Liver (tissue), 8 donors: ENCODE measurements at regions not wholly inside any gene's neighbourhood (a gene's known extent, or its start where the extent isn't known, plus 50 kb on each side); places are given as distances from the start of the nearest gene placed in this dataset.

ENCODE experiments used
- DNase-seq: peaks from one replicate; pipeline ENCODE4 v3.0.0-alpha.2; 2017; ENCODE audit warnings: low spot score
- H3K27ac ChIP-seq, 2 donors: one replicate each; pipeline ENCODE4 v1.7.0; 2013; ENCODE audit warnings: inconsistent platforms in 2 of 2, low read length in 2 of 2, control low read depth in 1 of 2, low read depth in 1 of 2, mild to moderate bottlenecking in 1 of 2
- H3K27me3 ChIP-seq, 4 donors: one replicate each; pipeline versions ENCODE4 v1.6.1 to v1.7.0; 2013; ENCODE audit warnings: low read length in 3 of 4, inconsistent platforms in 1 of 4, mild to moderate bottlenecking in 1 of 4, moderate library complexity in 1 of 4; ENCODE audit not compliant: control insufficient read depth in 4 of 4, insufficient read depth in 4 of 4
- H3K36me3 ChIP-seq, 4 donors: one replicate each; pipeline versions ENCODE4 v1.6.1 to v1.7.0; 2013; ENCODE audit warnings: low read length in 3 of 4, mild to moderate bottlenecking in 3 of 4, low read depth in 1 of 4, moderate library complexity in 1 of 4; ENCODE audit not compliant: control insufficient read depth in 4 of 4, insufficient read depth in 3 of 4
- H3K4me1 ChIP-seq, 4 donors: one replicate each; pipeline versions ENCODE4 v1.6.1 to v1.7.0; 2013; ENCODE audit warnings: low read length in 3 of 4, mild to moderate bottlenecking in 3 of 4, moderate library complexity in 1 of 4; ENCODE audit not compliant: control insufficient read depth in 4 of 4, insufficient read depth in 4 of 4
- H3K4me3 ChIP-seq, 3 donors: one replicate each; pipeline versions ENCODE4 v1.6.1 to v1.7.0; 2013; ENCODE audit warnings: low read length in 3 of 3, control low read depth in 1 of 3, low read depth in 1 of 3, mild to moderate bottlenecking in 1 of 3
- H3K9ac ChIP-seq, 2 donors: one replicate each; pipeline ENCODE4 v1.7.0; 2013; ENCODE audit warnings: low read length in 2 of 2, mild to moderate bottlenecking in 2 of 2, moderate library complexity in 2 of 2, control low read depth in 1 of 2, low read depth in 1 of 2
- H3K9me3 ChIP-seq, 4 donors: one replicate each; pipeline versions ENCODE4 v1.6.1 to v1.7.0; 2013; ENCODE audit warnings: low read length in 3 of 4; ENCODE audit not compliant: control insufficient read depth in 4 of 4
- FOXA1 ChIP-seq: IDR thresholded peaks from 2 replicates; pipeline ENCODE4 v1.6.1; 2016; ENCODE audit warnings: antibody characterized with exemption
- FOXA2 ChIP-seq: IDR thresholded peaks from 2 replicates; pipeline ENCODE4 v1.6.1; 2016; ENCODE audit warnings: antibody characterized with exemption
- GABPA ChIP-seq, 2 donors: IDR thresholded peaks in 1 of 2; conservative IDR thresholded peaks in 1 of 2; 2 replicates each; pipeline ENCODE4 v1.6.1; 2016; ENCODE audit warnings: antibody characterized with exemption in 2 of 2, mild to moderate bottlenecking in 1 of 2, moderate library complexity in 1 of 2
- HNF4A ChIP-seq, 2 donors: conservative IDR thresholded peaks; 2 replicates each; pipeline ENCODE4 v1.6.1; 2016; ENCODE audit warnings: antibody characterized with exemption in 2 of 2, mild to moderate bottlenecking in 2 of 2
- HNF4G ChIP-seq: IDR thresholded peaks from 2 replicates; pipeline ENCODE4 v1.6.1; 2016; ENCODE audit warnings: antibody characterized with exemption
- JUND ChIP-seq, 2 donors: IDR thresholded peaks; 2 replicates each; pipeline ENCODE4 v1.6.1; 2016; ENCODE audit warnings: antibody characterized with exemption in 2 of 2
- NR2F2 ChIP-seq: IDR thresholded peaks from 2 replicates; pipeline ENCODE4 v1.6.1; 2016; ENCODE audit warnings: antibody characterized with exemption
- RAD21 ChIP-seq, 2 donors: IDR thresholded peaks; 2 replicates each; pipeline ENCODE4 v1.6.1; 2016; ENCODE audit warnings: antibody characterized with exemption in 2 of 2, mild to moderate bottlenecking in 2 of 2
- RXRA ChIP-seq, 2 donors: IDR thresholded peaks; 2 replicates each; pipeline ENCODE4 v1.6.1; 2017 to 2018; ENCODE audit warnings: antibody characterized with exemption in 2 of 2, mild to moderate bottlenecking in 1 of 2
- SP1 ChIP-seq: IDR thresholded peaks from 2 replicates; pipeline ENCODE4 v1.6.1; 2018; ENCODE audit warnings: antibody characterized with exemption, mild to moderate bottlenecking
- TAF1 ChIP-seq: conservative IDR thresholded peaks from 2 replicates; pipeline ENCODE4 v1.6.1; 2016; ENCODE audit warnings: antibody characterized with exemption, mild to moderate bottlenecking
- YY1 ChIP-seq: IDR thresholded peaks from 2 replicates; pipeline ENCODE4 v1.6.1; 2016; ENCODE audit warnings: antibody characterized with exemption, mild to moderate bottlenecking
- WGBS: extraction: QIAGEN DNeasy Blood & Tissue Kit; methylation state at CpG from one replicate; pipeline ENCODE4 v1.1.7; 2013; 5-methylcytosine and 5-hydroxymethylcytosine counted together
- TF ChIP-seq, protein P1 (sequence below): fragments of 150-350 bp; IDR thresholded peaks from 2 replicates; pipeline ENCODE4 v1.5.1; 2017; ENCODE audit warnings: improper control_type of control experiment, low read depth, low read length; ENCODE audit not compliant: missing input control
- TF ChIP-seq, protein P2 (sequence below): IDR thresholded peaks from 2 replicates; pipeline ENCODE4 v1.6.1; 2016; ENCODE audit warnings: antibody characterized with exemption, mild to moderate bottlenecking
- TF ChIP-seq, protein P3 (sequence below): IDR thresholded peaks from 2 replicates; pipeline ENCODE4 v1.6.1; 2016; ENCODE audit warnings: antibody characterized with exemption
- TF ChIP-seq, protein P4 (sequence below): IDR thresholded peaks from 2 replicates; pipeline ENCODE4 v1.6.1; 2016; ENCODE audit warnings: antibody characterized with exemption
- TF ChIP-seq, protein P5 (sequence below): IDR thresholded peaks from 2 replicates; pipeline ENCODE4 v1.6.1; 2016; ENCODE audit warnings: antibody characterized with exemption
- donor health status: healthy.
- donor health status: healthy.
- donor health status: healthy.
- donor health status: healthy.
- donor health status: healthy.

DNA sequence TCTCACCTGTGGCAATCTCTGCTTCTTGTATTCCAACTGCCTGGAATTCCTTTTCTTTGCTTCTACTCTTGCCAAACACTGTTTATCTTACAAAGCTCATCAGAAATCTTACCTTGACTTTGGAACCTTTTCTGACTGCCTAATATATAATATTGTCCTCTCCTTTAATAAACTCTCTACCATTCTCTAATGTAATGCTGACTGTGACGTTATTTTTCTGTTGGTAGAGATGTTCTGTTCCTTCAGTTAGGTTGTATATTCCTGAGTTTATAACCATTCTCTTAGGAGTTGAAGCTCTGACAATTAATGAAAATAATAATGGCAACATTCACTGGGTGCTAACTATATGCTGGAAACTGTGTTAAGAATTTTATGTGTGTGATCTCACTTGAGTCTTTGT, 188.8 kb upstream of the ATP10B start (continued):
- TF ChIP-seq, protein P1, sequence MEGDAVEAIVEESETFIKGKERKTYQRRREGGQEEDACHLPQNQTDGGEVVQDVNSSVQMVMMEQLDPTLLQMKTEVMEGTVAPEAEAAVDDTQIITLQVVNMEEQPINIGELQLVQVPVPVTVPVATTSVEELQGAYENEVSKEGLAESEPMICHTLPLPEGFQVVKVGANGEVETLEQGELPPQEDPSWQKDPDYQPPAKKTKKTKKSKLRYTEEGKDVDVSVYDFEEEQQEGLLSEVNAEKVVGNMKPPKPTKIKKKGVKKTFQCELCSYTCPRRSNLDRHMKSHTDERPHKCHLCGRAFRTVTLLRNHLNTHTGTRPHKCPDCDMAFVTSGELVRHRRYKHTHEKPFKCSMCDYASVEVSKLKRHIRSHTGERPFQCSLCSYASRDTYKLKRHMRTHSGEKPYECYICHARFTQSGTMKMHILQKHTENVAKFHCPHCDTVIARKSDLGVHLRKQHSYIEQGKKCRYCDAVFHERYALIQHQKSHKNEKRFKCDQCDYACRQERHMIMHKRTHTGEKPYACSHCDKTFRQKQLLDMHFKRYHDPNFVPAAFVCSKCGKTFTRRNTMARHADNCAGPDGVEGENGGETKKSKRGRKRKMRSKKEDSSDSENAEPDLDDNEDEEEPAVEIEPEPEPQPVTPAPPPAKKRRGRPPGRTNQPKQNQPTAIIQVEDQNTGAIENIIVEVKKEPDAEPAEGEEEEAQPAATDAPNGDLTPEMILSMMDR, result no peak

DNA sequence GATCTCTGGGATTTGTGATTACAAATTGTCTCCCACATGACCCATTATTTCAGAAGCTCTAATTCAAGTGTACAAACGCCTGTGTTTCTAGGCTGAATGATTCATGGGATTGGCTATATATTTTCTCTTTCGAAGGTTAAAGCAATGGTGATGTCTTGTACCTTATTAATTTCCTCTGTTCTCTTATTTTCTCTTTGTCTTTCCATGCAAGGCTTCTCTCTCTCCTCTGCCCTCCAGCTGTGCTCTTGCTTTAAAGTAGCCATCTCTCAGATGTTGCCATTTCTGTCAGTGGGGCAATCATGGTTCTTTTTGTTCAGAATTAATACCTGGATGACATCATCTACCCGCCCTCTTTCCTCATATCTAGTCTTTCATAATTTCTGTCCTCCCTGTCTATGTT, 184.3 kb upstream of the ATP10B start:
- WGBS, result 71% methylated on average over 3 of the region's 3 CpGs
- no peak overlapping the region for H3K4me3 ChIP-seq
- TF ChIP-seq, protein P1, result no peak
- TF ChIP-seq, protein P2, sequence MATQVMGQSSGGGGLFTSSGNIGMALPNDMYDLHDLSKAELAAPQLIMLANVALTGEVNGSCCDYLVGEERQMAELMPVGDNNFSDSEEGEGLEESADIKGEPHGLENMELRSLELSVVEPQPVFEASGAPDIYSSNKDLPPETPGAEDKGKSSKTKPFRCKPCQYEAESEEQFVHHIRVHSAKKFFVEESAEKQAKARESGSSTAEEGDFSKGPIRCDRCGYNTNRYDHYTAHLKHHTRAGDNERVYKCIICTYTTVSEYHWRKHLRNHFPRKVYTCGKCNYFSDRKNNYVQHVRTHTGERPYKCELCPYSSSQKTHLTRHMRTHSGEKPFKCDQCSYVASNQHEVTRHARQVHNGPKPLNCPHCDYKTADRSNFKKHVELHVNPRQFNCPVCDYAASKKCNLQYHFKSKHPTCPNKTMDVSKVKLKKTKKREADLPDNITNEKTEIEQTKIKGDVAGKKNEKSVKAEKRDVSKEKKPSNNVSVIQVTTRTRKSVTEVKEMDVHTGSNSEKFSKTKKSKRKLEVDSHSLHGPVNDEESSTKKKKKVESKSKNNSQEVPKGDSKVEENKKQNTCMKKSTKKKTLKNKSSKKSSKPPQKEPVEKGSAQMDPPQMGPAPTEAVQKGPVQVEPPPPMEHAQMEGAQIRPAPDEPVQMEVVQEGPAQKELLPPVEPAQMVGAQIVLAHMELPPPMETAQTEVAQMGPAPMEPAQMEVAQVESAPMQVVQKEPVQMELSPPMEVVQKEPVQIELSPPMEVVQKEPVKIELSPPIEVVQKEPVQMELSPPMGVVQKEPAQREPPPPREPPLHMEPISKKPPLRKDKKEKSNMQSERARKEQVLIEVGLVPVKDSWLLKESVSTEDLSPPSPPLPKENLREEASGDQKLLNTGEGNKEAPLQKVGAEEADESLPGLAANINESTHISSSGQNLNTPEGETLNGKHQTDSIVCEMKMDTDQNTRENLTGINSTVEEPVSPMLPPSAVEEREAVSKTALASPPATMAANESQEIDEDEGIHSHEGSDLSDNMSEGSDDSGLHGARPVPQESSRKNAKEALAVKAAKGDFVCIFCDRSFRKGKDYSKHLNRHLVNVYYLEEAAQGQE, result no peak
- no peak for TF ChIP-seq TAF1
- TF ChIP-seq RAD21 (IDR thresholded peaks at IDR 0.05), result no peak
- TF ChIP-seq GABPA (IDR thresholded peaks at IDR 0.05 in 1 of 2, conservative IDR thresholded peaks at IDR 0.05 in 1 of 2), result no peak
- TF ChIP-seq FOXA1, result no peak
- TF ChIP-seq, protein P3, sequence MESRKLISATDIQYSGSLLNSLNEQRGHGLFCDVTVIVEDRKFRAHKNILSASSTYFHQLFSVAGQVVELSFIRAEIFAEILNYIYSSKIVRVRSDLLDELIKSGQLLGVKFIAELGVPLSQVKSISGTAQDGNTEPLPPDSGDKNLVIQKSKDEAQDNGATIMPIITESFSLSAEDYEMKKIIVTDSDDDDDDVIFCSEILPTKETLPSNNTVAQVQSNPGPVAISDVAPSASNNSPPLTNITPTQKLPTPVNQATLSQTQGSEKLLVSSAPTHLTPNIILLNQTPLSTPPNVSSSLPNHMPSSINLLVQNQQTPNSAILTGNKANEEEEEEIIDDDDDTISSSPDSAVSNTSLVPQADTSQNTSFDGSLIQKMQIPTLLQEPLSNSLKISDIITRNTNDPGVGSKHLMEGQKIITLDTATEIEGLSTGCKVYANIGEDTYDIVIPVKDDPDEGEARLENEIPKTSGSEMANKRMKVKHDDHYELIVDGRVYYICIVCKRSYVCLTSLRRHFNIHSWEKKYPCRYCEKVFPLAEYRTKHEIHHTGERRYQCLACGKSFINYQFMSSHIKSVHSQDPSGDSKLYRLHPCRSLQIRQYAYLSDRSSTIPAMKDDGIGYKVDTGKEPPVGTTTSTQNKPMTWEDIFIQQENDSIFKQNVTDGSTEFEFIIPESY, result no peak
- no peaks in the 10 kb centered on the region for H3K27me3 ChIP-seq
- no peaks in the 10 kb centered on the region for H3K36me3 ChIP-seq
- no peaks in the 10 kb centered on the region for H3K9me3 ChIP-seq
- no peak overlapping the region for H3K27ac ChIP-seq
- DNase-seq, result no peak
- H3K9ac ChIP-seq, result no peak overlapping the region
- H3K4me1 ChIP-seq, result no peaks in the 10 kb centered on the region

DNA sequence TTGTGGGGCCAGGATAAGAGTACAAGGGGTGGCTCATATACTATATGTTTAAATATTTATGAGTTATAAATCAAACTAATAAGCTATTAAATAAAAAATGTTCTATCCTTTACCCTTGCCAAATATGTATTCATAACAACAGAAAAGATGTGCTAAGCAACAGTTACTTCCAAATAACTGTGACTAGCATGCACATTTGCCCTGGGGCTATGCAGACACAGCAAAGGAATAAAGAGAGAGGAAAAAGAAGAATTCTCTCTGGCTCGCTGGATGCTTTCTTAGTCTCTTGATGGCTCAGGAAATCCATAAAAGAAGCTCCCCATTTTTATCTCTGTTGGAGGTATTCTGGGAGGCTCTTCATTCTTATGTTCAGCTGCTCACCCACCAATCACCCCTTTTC, 182.4 kb upstream of the ATP10B start:
- H3K27ac ChIP-seq, result no peak overlapping the region
- WGBS, result 80% methylated on average over 1 of the region's 1 CpG
- no peaks in the 10 kb centered on the region for H3K9me3 ChIP-seq
- no peaks in the 10 kb centered on the region for H3K36me3 ChIP-seq
- no peaks in the 10 kb centered on the region for H3K27me3 ChIP-seq
- no peak for DNase-seq
- no peaks in the 10 kb centered on the region for H3K4me1 ChIP-seq
- H3K9ac ChIP-seq, result no peak overlapping the region
- H3K4me3 ChIP-seq, result no peak overlapping the region
- TF ChIP-seq JUND (IDR thresholded peaks at IDR 0.05) (no peak), HNF4G (no peak), GABPA (IDR thresholded peaks at IDR 0.05 in 1 of 2, conservative IDR thresholded peaks at IDR 0.05 in 1 of 2) (no peak), FOXA1 (no peak), RXRA (IDR thresholded peaks at IDR 0.05) (no peak), NR2F2 (no peak), SP1 (no peak), YY1 (no peak), HNF4A (conservative IDR thresholded peaks at IDR 0.05) (no peak), FOXA2 (no peak), RAD21 (IDR thresholded peaks at IDR 0.05) (no peak)
- TF ChIP-seq, protein P4, sequence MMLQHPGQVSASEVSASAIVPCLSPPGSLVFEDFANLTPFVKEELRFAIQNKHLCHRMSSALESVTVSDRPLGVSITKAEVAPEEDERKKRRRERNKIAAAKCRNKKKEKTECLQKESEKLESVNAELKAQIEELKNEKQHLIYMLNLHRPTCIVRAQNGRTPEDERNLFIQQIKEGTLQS, result no peak
- TF ChIP-seq, protein P2, result no peak
- TF ChIP-seq, protein P5, sequence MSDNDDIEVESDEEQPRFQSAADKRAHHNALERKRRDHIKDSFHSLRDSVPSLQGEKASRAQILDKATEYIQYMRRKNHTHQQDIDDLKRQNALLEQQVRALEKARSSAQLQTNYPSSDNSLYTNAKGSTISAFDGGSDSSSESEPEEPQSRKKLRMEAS, result no peak
